A673 (cell line): ENCODE measurements at regions not wholly inside any gene's neighbourhood (a gene's known extent, or its start where the extent isn't known, plus 50 kb on each side); places are given as distances from the start of the nearest gene placed in this dataset.

Source experiments
- BruUV-seq: library from RNA; stranded (reverse); fragments of 400-500 nt; replicated peaks from 2 replicates; lab custom pipeline; 2021; lab: Mats Ljungman, UMichigan
- CTCF ChIA-PET: fragments of 300-600 bp; sonication (Branson Sonifier 250); formaldehyde crosslinking; loops from one replicate; lab custom pipeline; 2022; ENCODE audit warnings: antibody characterized with exemption; lab: Charles Lee
- POLR2A ChIA-PET: fragments of 300-600 bp; sonication (Branson Sonifier 250); formaldehyde crosslinking; loops from one replicate; lab custom pipeline; 2022; ENCODE audit warnings: antibody characterized with exemption; ENCODE audit not compliant: low non-redundant PET; lab: Charles Lee
- DNase-seq: peaks from one replicate; pipeline ENCODE4 v3.0.0-alpha.2; 2015; ENCODE audit warnings: low spot score
- H3K27ac ChIP-seq: fragments of 200-600 bp; sonication (generic); 2 replicates; pipeline ENCODE4 v1.5.1; 2016; ENCODE audit warnings: mixed run types, low read depth, mild to moderate bottlenecking, mixed read lengths, antibody characterized with exemption, low read length; ENCODE audit not compliant: poor library complexity, severe bottlenecking
- H3K27me3 ChIP-seq: fragments of 200-600 bp; sonication (generic); replicated peaks from 2 replicates; pipeline ENCODE4 v1.6.1; 2017; ENCODE audit warnings: mixed run types, low read depth, mild to moderate bottlenecking, mixed read lengths, antibody characterized with exemption, low read length; ENCODE audit not compliant: insufficient read depth, poor library complexity
- H3K36me3 ChIP-seq: fragments of 200-600 bp; sonication (generic); 2 replicates; pipeline ENCODE4 v1.6.1; 2016; ENCODE audit warnings: mixed run types, mild to moderate bottlenecking, mixed read lengths, antibody characterized with exemption, low read length; ENCODE audit not compliant: insufficient read depth, poor library complexity, severe bottlenecking
- H3K4me1 ChIP-seq: fragments of 200-600 bp; sonication (generic); 2 replicates; pipeline ENCODE4 v1.6.1; 2017; ENCODE audit warnings: mixed run types, mild to moderate bottlenecking, mixed read lengths, antibody characterized with exemption, low read length; ENCODE audit not compliant: insufficient read depth, poor library complexity, severe bottlenecking
- H3K4me3 ChIP-seq: fragments of 200-600 bp; sonication (generic); 2 replicates; pipeline ENCODE4 v1.5.1; 2016; ENCODE audit warnings: low read depth, mixed run types, mild to moderate bottlenecking, mixed read lengths, low read length; ENCODE audit not compliant: poor library complexity, severe bottlenecking
- H3K9me3 ChIP-seq: fragments of 200-600 bp; sonication (generic); 2 replicates; pipeline ENCODE4 v1.6.1; 2016; ENCODE audit warnings: mixed run types, low read depth, mild to moderate bottlenecking, mixed read lengths, antibody characterized with exemption, low read length; ENCODE audit not compliant: poor library complexity, severe bottlenecking
- EZH2 ChIP-seq: fragments of 200-600 bp; sonication (generic); IDR thresholded peaks from 2 replicates; pipeline ENCODE4 v1.6.1; 2017; ENCODE audit warnings: borderline replicate concordance, low read depth, mild to moderate bottlenecking, mixed read lengths, antibody characterized with exemption, low read length; ENCODE audit not compliant: poor library complexity, severe bottlenecking
- intact Hi-C: fragments of 100-400 bp; cut with micrococcal nuclease; formaldehyde crosslinking; loops from one replicate; pipeline ENCODE4 v1.10.0; 2022; ENCODE audit not compliant: unreplicated experiment
- TF ChIP-seq, protein P1 (sequence below): fragments of 300-800, 200-600 bp; sonication (generic); conservative IDR thresholded peaks from 2 replicates; pipeline ENCODE4 v1.5.1; 2017; ENCODE audit warnings: low read depth, mild to moderate bottlenecking, antibody characterized with exemption, low read length, moderate library complexity, mixed read lengths

DNA sequence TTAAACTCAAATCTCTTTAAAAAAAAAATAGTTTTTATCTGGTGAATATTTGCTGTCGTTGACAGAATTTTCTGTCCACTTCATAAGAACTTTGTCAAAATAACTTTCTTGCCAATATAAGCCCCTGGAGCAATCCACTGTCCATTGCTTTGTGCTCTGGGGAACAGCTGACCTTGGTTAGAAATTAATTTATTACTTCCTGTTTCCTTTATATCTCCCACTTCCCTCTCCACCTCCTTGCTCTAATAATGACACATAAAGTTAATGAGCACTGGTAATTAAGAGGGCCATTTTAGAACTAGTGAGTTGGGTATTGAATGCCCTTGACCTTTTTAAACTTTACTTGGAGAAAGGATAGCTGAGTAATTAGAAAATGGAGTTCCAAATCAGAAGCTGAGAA, 151.3 kb upstream of the LEF1 start:
- Histone ChIP-seq H3K9me3 (no peaks in the 10 kb centered on the region), H3K4me3 (no peak overlapping the region), H3K27me3 (peaks cover 3% of the 10 kb centered on the region), H3K27ac (no peak overlapping the region), H3K4me1 (no peaks in the 10 kb centered on the region), H3K36me3 (no peaks in the 10 kb centered on the region)
- TF ChIP-seq, protein P1, sequence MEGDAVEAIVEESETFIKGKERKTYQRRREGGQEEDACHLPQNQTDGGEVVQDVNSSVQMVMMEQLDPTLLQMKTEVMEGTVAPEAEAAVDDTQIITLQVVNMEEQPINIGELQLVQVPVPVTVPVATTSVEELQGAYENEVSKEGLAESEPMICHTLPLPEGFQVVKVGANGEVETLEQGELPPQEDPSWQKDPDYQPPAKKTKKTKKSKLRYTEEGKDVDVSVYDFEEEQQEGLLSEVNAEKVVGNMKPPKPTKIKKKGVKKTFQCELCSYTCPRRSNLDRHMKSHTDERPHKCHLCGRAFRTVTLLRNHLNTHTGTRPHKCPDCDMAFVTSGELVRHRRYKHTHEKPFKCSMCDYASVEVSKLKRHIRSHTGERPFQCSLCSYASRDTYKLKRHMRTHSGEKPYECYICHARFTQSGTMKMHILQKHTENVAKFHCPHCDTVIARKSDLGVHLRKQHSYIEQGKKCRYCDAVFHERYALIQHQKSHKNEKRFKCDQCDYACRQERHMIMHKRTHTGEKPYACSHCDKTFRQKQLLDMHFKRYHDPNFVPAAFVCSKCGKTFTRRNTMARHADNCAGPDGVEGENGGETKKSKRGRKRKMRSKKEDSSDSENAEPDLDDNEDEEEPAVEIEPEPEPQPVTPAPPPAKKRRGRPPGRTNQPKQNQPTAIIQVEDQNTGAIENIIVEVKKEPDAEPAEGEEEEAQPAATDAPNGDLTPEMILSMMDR: no peak
- TF ChIP-seq EZH2: no peak
- ChIA-PET POLR2A (no interaction called here), CTCF (no interaction called here)
- intact Hi-C loops: no loop called here
- DNase-seq: no peak
- BruUV-seq: no TSS peak

DNA sequence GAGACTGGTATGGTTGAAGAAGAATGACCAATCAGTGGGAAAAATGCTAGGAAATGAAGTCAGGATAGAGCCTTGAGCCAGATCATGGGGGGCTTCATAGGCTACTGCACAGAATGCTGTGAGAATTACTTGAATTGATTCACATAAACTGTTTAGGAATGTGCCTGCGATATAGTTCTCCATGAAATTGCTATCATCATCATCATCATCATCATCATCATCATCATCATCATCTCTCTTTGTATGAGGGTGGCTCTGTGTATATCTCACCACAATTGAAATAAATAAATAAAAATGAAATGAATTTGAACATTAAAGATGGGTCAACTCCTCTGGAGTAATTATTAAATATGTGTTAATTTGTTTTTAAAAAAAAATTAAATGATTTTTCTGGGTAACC, 148.6 kb upstream of the LEF1 start:
- ChIA-PET POLR2A (no interaction called here), CTCF (no interaction called here)
- Histone ChIP-seq H3K4me1 (no peaks in the 10 kb centered on the region), H3K27me3 (peaks cover 3% of the 10 kb centered on the region), H3K27ac (no peak overlapping the region), H3K36me3 (no peaks in the 10 kb centered on the region), H3K4me3 (no peak overlapping the region), H3K9me3 (no peaks in the 10 kb centered on the region)
- no TSS peak for BruUV-seq
- no peak for DNase-seq
- intact Hi-C loops: no loop called here
- no peak for TF ChIP-seq EZH2
- TF ChIP-seq, protein P1: no peak

DNA sequence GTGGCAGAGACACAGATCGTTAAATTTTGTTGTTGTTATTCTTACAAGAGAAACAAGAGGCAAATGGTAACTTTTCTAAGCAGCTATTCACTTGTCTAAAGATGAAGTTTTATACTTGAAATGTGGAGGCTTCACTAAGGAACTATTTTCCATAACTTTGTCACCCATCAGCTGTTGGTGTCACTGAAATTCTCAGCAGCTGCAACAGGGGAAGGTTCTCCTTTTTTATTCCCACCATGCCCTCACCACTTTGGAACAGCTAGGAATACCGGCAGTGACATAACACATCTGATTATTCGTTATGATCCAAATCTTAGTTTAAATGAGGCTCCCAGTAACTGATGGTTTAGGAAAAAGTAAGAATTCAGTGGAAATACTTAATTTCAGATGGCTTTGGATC, 147.0 kb upstream of the LEF1 start:
- BruUV-seq: no TSS peak
- no peak for DNase-seq
- intact Hi-C loops: no loop called here
- ChIA-PET POLR2A (no interaction called here), CTCF (no interaction called here)
- Histone ChIP-seq H3K36me3 (no peaks in the 10 kb centered on the region), H3K27ac (no peak overlapping the region), H3K4me1 (no peaks in the 10 kb centered on the region), H3K27me3 (peaks cover 3% of the 10 kb centered on the region), H3K4me3 (no peak overlapping the region), H3K9me3 (no peaks in the 10 kb centered on the region)
- TF ChIP-seq, protein P1: no peak
- TF ChIP-seq EZH2: no peak
